SU-DHL-6 (cell line): ENCODE measurements at regions not wholly inside any gene's neighbourhood (a gene's known extent, or its start where the extent isn't known, plus 50 kb on each side); places are given as distances from the start of the nearest gene placed in this dataset.

Experiments used
- EZH2phosphoT487 ChIP-seq: fragments of 200-600 bp; sonication (generic), shearing (Covaris generic); conservative IDR thresholded peaks from 2 replicates; pipeline ENCODE4 v1.6.1; 2018; ENCODE audit warnings: mild to moderate bottlenecking, antibody characterized with exemption, low read length, moderate library complexity, mixed read lengths
- TF ChIP-seq, protein P1 (sequence below): fragments of 200-600 bp; sonication (generic); IDR thresholded peaks from one replicate; pipeline ENCODE4 v1.5.1; 2017; ENCODE audit warnings: antibody characterized with exemption, mild to moderate bottlenecking, low read length, moderate library complexity; ENCODE audit not compliant: insufficient read depth, poor library complexity, severe bottlenecking

DNA sequence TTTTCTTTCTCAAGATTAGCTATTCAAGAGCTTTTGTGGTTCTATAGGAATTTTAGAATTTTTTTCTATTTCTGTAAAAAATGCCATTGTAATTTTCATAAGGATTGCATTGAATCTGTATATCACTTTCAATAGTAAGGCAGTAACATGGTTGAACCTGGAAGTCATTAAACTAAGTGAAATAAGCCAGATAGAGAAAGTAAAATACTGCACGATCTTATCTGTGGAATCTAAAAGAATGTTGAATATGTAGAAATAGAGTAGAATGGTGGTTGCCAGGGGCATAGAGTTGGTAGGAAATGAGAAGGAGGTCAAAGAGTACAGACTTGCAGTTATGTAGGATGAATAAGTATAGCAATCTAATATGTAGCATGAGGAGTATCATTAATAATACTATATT lies 1073.5 kb upstream of the LRRN3 start:
- TF ChIP-seq, protein P1, sequence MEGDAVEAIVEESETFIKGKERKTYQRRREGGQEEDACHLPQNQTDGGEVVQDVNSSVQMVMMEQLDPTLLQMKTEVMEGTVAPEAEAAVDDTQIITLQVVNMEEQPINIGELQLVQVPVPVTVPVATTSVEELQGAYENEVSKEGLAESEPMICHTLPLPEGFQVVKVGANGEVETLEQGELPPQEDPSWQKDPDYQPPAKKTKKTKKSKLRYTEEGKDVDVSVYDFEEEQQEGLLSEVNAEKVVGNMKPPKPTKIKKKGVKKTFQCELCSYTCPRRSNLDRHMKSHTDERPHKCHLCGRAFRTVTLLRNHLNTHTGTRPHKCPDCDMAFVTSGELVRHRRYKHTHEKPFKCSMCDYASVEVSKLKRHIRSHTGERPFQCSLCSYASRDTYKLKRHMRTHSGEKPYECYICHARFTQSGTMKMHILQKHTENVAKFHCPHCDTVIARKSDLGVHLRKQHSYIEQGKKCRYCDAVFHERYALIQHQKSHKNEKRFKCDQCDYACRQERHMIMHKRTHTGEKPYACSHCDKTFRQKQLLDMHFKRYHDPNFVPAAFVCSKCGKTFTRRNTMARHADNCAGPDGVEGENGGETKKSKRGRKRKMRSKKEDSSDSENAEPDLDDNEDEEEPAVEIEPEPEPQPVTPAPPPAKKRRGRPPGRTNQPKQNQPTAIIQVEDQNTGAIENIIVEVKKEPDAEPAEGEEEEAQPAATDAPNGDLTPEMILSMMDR: no peak
- TF ChIP-seq EZH2phosphoT487: no peak
